HEK293 (cell line): ENCODE measurements at regions not wholly inside any gene's neighbourhood (a gene's known extent, or its start where the extent isn't known, plus 50 kb on each side); places are given as distances from the start of the nearest gene placed in this dataset.

Experiments used
- CTCF ChIP-seq: fragments of 450-650 bp; formaldehyde crosslinking; IDR thresholded peaks from 2 replicates; pipeline ENCODE4 v1.5.1; 2016; ENCODE audit warnings: missing biosample characterization, missing genetic modification characterization
- HIC1 ChIP-seq: fragments of 450-650 bp; formaldehyde crosslinking; IDR thresholded peaks from 2 replicates; pipeline ENCODE4 v1.5.1; 2016; ENCODE audit warnings: missing biosample characterization, missing genetic modification characterization
- HOXC10 ChIP-seq: sonication (generic); formaldehyde crosslinking; IDR thresholded peaks from 2 replicates; pipeline ENCODE4 v1.8.1; 2023; ENCODE audit warnings: mild to moderate bottlenecking, missing genetic modification reagents
- PRDM1 ChIP-seq: fragments of 450-650 bp; formaldehyde crosslinking; IDR thresholded peaks from 2 replicates; pipeline ENCODE4; 2016; ENCODE audit warnings: missing biosample characterization, missing genetic modification characterization
- ZNF114 ChIP-seq: fragments of 450-650 bp; formaldehyde crosslinking; IDR thresholded peaks from 2 replicates; pipeline ENCODE4 v1.5.0; 2017; ENCODE audit warnings: missing biosample characterization, missing genetic modification characterization
- ZNF155 ChIP-seq: fragments of 450-650 bp; formaldehyde crosslinking; IDR thresholded peaks from 2 replicates; pipeline ENCODE4 v1.5.1; 2016; ENCODE audit warnings: missing biosample characterization, missing genetic modification characterization
- ZNF175 ChIP-seq: fragments of 450-650 bp; formaldehyde crosslinking; IDR thresholded peaks from 2 replicates; pipeline ENCODE4 v1.5.1; 2016; ENCODE audit warnings: missing biosample characterization, missing genetic modification characterization
- ZNF311 ChIP-seq: fragments of 450-650 bp; formaldehyde crosslinking; IDR thresholded peaks from 2 replicates; pipeline ENCODE4 v1.5.1; 2017; ENCODE audit warnings: missing biosample characterization, missing genetic modification characterization, borderline replicate concordance
- ZNF600 ChIP-seq: fragments of 450-650 bp; formaldehyde crosslinking; IDR thresholded peaks from 2 replicates; pipeline ENCODE4 v1.5.1; 2016; ENCODE audit warnings: missing biosample characterization, missing genetic modification characterization
- ZNF792 ChIP-seq: fragments of 450-650 bp; formaldehyde crosslinking; IDR thresholded peaks from 2 replicates; pipeline ENCODE4 v1.5.1; 2016; ENCODE audit warnings: missing biosample characterization, missing genetic modification characterization

- no peak for TF ChIP-seq ZNF175 (tag by site-specific recombination)
- no peak for TF ChIP-seq CTCF (tag by site-specific recombination)
- no peak for TF ChIP-seq ZNF114 (tag by site-specific recombination)
- TF ChIP-seq HOXC10 (CRISPR knock-in tag): no peak
- TF ChIP-seq PRDM1: no peak
- TF ChIP-seq ZNF155 (tag by site-specific recombination): no peak
- no peak for TF ChIP-seq ZNF792
- no peak for TF ChIP-seq ZNF311 (tag by site-specific recombination)
- no peak for TF ChIP-seq ZNF600 (tag by site-specific recombination)
- no peak for TF ChIP-seq HIC1 (tag by site-specific recombination)
Measured at GRCh38 chr22:27558658-27559371, 242.7 kb downstream of the MN1 start.
